H1 (cell line): ENCODE measurements at regions not wholly inside any gene's neighbourhood (a gene's known extent, or its start where the extent isn't known, plus 50 kb on each side); places are given as distances from the start of the nearest gene placed in this dataset.

ENCODE experiments used
- BCL11A ChIP-seq, 2 experiments: IDR thresholded peaks; one replicate each; pipeline ENCODE4 v1.6.1; 2011; ENCODE audit warnings: low read depth in 2 of 2, low read length in 2 of 2, mild to moderate bottlenecking in 2 of 2
- CBX8 ChIP-seq: fragments of 300-800, 300-1000 bp; sonication (generic); IDR thresholded peaks from 2 replicates; pipeline ENCODE4 v1.7.1; 2016; ENCODE audit warnings: low read depth, low read length, borderline replicate concordance
- CHD1 ChIP-seq: IDR thresholded peaks from 2 replicates; pipeline ENCODE4 v1.6.1; 2012; ENCODE audit warnings: low read depth, low read length, improper control_type of control experiment
- PHF8 ChIP-seq: fragments of 200-600 bp; sonication (generic); conservative IDR thresholded peaks from 2 replicates; pipeline ENCODE4 v1.7.1; 2012; ENCODE audit warnings: low read depth, mild to moderate bottlenecking, inconsistent platforms, low read length, moderate library complexity
- SAP30 ChIP-seq: fragments of 300-600 bp; sonication (generic); IDR thresholded peaks from 2 replicates; pipeline ENCODE4 v1.7.1; 2012; ENCODE audit warnings: low read length, moderate library complexity, mild to moderate bottlenecking, inconsistent platforms; ENCODE audit not compliant: insufficient read depth, insufficient replicate concordance
- TAF1 ChIP-seq: IDR thresholded peaks from 2 replicates; pipeline ENCODE4 v1.6.1; 2011; ENCODE audit warnings: mild to moderate bottlenecking, low read depth, low read length
- USF2 ChIP-seq: IDR thresholded peaks from 2 replicates; pipeline ENCODE4 v1.6.1; 2011; ENCODE audit warnings: low read length, improper control_type of control experiment

GRCh38 chr16:59355704-59356103, 621.6 kb upstream of the GOT2 start (continued):
- no peak for TF ChIP-seq TAF1
- TF ChIP-seq BCL11A (IDR thresholded peaks at IDR 0.05; ENCODE audit: low read depth in 2 of 2, low read length in 2 of 2), result no peak
- no peak for TF ChIP-seq PHF8
- no peak for TF ChIP-seq CBX8
- TF ChIP-seq SAP30, result no peak
- TF ChIP-seq USF2, result no peak
- TF ChIP-seq CHD1, result no peak
